Inferior parietal cortex (tissue), 1 donor: ENCODE measurements at regions not wholly inside any gene's neighbourhood (a gene's known extent, or its start where the extent isn't known, plus 50 kb on each side); places are given as distances from the start of the nearest gene placed in this dataset.

ENCODE experiments used
- DNase-seq: peaks from one replicate; pipeline ENCODE4 v3.0.0-alpha.2; 2016; ENCODE audit errors: extremely low spot score

DNA sequence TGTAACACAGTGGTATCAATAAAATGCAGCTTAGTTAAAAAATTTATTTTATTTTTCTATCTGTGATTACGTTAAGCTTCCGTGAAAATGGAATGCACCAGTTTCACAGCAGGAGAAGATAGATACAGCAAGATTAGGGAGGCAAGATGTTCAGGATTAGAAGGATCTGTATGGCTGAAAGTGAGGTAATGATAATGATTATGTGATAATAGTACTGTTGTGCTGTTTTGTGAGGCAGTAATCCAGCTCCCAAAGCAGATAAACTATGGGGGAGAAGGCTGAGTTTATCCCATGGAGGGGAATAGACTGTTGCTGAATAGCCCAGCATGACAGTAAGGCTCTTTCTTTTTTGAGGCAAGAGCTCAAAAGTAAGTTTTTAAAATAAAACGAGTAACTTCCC lies 216.1 kb upstream of the PRPS1L1 start:
- DNase-seq, result no peak

DNA sequence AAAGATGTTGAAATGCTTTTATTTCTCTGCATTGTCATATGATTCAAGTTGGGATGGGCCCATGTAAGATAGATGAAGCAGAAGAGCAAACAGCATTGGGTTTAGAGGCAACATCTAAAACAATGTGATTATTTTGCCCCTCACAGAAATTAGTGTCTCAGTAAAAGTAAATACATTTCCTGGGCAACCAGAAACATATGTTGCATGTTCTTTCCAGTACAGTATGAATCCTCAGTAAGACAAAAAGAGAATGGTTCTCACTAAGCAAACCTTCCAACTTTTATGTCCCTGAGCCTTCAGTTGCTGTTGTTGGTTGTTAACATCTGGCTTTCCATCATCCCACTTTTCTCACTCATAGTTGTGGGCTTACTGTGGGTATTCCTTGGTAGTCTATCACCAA lies 222.5 kb upstream of the PRPS1L1 start:
- DNase-seq, result no peak

DNA sequence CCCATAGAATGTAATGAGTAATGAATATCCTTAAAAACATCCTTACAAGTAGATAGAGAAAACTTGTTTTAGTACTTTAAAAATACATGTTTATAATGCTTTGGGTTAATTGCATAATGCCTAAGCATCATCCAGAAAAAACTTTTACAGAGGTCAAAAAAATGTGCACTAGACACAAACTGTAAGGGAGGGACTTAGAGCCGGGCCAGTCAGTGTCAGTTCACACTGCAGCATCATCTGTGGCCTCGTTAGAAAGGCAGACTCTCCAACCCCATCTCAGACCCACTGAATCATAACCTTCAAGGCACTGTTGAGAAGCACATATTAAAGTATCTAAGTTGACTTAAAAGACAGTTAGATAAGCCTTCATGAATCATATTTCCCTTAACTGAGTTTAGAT lies 230.1 kb upstream of the PRPS1L1 start:
- DNase-seq, result no peak

DNA sequence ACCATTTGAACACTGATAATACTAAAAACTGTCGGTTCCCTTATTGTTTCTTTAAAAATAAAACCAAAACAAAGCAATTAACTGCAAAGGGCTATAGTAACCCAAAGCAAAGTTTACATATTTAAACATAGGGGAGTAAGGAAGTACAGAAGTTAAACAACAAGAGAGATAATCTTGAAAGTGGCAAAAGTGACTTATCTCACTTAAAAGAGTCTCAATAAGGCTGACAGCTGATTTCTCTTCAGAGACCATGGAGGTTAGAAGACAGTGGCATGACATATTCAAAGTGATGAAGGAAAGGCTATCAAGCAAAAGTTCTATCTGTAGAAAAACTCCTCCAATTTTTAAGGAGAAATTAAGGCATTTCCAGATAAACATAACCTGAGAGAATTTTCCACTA lies 233.5 kb upstream of the HDAC9 start:
- DNase-seq, result no peak

DNA sequence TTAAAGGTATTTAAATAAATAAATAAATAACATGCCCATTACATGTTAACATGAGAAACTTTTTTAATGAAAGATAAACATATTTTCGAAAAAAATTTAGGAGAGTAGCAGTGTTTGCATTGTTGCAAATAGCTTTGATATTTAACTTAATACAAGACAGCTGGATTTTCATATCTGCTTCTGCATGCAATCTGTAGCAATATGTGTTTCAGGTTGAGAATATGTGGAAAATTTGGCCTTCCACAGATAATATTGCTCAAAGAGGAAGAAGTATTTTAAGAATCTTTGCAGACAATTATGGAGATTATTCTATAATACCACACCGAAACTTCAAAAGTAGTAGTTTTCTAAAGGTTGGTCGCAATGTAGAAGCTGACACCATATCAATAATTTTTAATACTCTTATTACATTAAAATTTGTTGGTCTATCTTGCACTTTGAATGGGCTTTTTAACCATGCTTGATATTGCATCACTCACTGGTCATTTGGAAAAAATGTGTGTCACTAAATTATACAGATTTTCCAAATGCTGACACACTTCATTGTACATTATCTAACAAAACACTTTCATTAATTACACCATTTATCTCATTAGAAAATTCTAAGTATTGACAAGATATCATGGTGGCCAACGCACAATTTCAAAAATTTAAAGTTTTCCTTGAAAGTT lies 229.8 kb upstream of the HDAC9 start:
- DNase-seq, result no peak

DNA sequence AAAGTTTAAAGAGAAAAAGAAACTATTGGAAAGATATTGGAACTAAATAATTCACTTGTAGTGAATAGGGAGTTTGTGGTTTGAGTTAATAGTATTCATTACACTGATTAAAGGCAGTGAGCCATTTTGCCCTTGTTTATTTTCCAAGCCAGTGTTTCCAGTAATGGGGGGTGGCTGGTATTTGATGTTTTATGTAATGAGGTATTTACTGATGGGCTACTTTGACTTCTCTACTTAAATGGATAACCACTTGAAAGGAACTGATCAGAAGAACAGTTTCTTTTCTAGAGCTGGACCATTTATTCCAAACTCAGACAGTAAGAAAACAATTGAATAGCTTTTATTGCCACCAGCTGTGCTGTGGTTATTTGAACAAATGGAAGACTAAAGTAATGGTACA lies 227.0 kb upstream of the HDAC9 start:
- no peak for DNase-seq

DNA sequence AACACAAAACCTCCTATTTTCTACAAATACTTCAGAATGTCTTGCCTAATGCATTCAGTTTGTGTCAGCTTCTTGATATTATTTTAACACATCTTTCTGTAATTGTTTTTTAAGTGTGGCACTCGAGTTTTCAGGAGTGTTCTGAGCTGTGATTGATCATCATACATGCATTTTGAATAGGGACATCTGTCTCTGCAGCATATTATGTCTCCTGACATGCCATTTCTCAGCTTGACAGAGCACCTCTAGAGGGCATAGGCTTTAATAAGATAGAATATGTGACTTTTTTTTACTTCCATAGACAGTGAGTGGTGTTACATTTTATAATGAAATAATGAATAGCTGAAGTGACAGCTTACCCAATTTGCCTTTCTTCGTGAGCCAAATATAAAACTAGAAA lies 219.2 kb upstream of the HDAC9 start:
- DNase-seq, result no peak

DNA sequence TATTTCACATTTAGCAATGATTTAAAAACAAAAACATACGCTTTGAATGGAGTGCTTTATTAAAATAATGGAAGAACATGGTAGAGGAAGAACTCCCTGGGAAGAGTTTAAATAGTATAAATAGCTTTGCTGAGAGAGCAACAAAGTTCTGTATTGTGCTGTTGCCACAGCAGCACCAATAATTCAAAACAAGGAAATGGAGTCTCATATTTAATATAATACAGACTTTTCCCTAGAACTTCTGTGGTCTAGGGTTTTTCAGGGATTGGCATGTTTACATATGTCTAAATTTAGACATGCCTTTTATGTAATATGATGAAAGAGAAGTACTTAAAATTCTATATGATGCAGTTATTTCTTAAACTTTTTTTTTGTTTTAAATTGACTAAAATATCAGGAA lies 217.2 kb upstream of the HDAC9 start:
- no peak for DNase-seq

DNA sequence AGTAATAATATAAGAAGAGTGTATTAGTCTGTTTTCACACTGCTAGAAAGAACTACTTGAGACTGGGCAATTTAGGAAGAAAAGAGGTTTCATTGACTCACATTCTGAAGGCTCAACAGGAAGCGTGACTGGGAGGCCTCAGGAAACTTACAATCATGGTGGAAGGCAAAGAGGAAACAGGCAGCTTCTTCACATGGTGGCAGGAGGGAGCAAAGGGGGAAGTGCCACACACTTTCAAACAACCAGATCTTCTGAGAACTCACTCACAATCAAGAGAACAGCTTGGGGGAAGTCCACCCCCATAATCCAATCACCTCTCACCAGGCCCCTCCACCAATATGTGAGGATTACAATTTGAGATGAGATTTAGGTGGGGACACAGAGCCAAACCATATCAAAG lies 212.5 kb upstream of the HDAC9 start:
- no peak for DNase-seq

DNA sequence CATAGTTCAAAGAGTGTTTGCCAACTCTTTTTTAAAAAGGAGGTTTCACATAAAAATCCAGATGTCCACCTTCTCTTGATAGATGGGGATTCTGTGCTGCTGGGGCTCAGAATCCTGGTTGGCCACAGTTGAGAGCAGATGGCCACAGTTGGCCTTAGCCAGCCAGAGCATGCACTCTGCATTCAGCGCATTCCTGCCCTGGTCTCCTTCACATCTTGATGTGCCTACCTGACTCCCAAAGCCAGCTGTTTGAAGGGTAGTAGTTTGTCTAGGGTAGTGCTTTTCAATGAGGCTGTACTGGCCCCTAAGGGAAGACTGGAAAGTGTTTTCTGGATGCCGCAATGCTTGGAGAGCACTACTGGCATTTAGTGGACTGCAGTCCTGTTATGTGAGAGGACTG lies 208.1 kb upstream of the HDAC9 start:
- no peak for DNase-seq

DNA sequence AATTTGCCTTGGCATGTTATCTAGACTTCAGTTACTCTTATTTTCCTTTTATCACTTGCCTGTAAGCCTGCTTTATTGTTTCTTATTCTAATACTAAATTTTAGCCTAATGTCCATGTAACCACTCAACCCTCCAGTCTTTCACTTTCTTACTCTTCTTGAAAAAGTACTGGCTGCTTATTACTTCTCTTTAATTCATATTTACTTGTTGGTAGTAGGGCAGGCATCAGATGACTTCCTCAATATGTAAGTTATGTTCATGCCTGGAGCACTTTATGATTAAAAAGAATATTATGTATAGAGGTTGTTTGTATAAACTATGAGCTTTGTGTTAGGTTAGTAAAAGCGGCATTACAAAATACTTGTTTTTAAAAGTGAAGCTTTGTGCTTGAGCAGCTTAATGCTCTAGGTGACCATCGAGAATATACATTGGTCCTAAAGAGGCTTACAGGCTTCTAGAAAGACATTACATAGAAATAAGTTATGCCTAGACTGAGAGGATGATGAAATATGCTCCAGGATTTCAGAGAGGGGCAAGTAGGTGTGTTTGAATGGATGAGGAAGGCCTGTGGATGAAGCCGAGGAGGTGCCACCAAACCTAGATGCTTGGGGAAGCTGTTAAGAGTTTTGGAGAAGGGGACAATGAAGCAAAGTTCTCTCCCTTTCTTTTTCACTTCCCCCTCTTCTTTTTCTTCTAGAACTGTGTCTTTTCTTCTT lies 207.1 kb upstream of the HDAC9 start:
- DNase-seq, result no peak

DNA sequence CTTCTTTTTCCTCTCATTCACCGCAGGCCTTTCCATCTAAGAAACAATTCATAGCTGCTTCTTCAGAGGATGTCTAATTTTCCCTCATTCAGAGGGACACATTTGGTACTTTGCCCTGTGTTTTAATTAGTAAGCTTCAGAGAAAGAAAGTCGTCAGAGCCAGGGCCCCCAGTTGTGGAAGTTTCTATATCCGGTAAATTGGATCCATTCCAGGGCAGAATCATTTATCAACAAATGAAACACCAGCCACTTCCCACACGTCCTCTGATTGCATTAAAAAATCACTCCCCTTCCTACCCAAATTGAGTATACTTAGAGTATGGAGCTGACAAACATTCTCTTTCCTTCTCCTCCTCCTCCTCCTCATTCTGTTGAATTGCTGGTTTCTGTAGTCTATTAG lies 205.8 kb upstream of the HDAC9 start:
- DNase-seq, result no peak

DNA sequence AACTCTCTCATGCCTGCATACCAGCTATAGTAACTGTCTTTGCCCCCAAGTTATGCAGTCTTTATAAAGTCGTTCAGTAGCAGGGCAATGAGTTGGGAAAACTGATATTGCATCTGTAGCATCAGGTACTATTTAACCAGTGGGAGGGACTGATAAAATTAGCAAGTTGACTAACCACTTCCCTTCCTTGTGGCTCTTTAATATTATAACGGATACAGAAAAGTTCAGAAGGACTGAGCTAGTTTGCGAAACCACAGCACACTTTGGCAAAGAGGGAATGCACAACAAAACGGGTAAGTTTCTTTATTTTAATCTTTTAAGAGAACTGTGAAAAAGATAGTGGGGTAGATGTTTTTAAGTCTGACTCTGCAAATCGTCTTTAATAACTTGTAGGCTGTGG lies 205.3 kb upstream of the HDAC9 start:
- DNase-seq, result no peak

DNA sequence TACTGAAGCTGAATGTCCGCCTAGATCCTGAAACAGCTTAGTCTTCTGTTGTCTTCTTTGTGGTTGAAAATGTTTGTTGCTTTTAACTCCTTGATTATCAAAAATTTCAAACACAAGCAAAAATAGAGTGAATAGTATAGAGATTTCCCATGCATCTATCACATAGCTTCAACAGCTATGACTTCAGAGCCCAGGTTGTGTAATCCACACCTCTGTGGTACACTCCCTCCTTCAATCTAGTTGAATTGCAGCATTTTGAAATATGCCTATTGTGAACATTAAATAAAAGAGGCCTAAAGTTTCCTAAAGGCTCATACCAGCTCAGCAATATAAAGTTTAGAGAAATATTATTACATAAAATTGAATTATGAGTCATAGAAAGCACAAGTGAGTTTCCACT lies 204.7 kb upstream of the HDAC9 start:
- no peak for DNase-seq

DNA sequence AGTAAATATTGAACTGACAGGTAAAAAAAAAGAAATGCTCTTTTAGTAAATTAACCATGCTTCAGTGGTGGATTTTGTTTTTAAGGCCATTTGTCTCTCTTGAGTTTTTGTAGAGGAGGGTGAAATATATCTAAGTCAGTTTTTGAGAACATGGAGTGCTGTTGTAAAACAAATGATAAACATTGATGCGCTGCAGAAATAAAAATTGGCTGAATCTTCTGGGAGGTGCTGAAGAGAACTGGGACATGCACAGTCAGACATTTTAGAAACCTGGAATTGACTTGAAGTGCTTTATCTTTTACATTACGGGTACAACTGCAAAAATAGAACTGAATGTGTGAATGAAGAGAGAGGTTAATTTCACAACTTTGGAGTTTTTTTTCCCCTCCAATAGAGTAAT lies 203.0 kb upstream of the HDAC9 start:
- DNase-seq, result peak; percentile 14

DNA sequence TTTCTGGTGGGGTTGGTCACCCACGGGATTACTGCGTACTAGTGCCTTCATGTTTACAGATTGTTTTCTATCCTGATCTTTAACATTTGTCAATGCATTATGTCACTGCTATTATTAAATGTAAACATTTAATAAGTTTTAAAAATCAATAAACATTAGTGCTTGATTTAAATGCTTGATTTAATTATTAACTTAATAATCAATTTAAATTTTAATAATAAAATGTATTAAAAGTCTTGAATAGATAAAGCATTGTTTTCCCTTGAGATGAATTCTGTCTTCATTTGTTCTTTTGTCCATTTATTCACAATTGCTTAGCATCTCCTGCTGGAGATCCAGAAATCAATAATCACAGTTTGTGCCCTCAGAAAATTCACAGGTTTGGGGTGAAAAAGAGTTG lies 201.8 kb upstream of the HDAC9 start:
- no peak for DNase-seq

DNA sequence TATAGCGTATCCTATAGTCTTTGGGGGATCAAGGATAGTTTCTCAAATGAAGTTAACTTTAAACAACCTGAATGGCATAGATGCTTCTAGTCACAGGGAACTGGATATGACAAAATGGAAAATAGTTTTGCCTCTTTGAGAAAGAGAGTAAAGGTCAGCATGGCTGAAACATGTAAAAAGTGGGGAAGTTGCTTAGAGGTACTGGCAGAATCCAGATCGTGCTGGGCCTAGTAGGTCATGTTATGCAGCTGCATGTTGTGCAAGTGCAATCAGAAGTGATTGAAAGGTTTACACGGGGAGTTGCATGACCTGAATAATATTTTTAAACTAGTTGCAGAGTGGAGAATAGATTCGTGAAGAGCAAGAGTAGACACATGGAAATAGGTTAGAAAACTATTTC lies 201.1 kb upstream of the HDAC9 start:
- DNase-seq, result no peak

DNA sequence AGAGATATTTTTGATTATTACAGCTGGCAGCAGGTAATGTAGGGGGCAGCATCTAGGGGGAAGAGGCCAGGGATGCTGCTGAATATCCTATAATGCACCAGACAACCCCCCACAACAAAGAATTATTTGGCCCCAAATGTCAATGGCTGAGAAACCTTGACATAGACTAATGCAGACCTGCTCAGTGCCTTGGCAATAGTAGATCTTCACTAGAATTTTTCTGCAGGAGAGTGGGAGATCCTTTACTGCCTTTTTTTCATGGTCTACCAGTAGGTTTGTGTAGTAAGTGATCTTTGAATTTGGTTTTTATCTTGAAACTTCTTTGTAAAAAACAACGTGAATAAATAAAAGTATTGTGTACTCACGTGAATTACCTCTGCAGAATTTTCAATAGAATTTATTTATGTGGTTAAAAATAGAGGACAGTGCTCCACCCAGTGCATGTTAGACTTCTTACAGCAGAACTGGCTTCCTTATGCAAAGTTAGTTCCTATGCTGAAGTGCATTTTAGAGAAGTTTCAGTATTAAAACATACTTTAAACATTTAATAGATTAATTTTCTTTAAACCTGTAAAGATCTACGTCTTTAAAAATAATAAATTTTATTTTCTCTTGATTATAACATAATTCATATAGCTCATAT lies 199.6 kb upstream of the HDAC9 start:
- no peak for DNase-seq

DNA sequence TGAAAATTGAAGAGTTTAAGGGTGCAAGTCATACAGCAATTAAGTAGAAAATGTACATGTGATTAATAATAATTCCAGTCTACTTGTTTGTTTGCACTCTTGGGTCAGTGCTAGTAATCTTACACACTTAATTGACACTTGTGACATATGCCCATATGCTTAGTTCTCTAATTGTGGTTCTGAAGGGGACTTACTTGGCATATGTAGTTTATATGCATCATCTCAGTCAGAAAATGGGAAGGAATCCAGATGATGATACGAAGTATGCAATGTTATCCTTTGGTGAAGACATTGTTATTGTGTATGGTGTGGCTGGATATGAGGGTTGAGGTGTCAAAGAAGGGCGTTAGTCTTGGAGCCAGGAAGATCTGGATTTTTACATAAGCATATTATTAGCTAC lies 193.5 kb upstream of the HDAC9 start:
- no peak for DNase-seq

DNA sequence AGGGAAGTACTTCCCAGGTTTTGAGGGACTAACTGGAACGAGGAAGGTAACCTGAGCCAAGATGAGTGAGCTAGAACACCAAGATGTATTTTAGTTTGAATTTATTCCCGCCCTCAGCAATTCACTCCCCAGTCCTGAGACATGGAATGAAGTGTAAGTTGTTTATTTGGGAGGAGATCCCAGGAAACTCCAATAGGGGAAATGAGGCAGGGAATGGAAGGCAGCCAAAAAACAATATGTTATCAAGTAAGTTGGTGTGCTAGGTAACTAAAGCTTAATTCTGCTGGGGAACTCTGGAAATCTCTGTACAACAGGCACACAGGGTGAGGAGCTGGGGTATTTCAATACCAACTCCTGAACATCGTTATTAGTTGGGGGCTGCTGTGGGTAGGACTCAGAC lies 189.7 kb upstream of the HDAC9 start:
- no peak for DNase-seq

DNA sequence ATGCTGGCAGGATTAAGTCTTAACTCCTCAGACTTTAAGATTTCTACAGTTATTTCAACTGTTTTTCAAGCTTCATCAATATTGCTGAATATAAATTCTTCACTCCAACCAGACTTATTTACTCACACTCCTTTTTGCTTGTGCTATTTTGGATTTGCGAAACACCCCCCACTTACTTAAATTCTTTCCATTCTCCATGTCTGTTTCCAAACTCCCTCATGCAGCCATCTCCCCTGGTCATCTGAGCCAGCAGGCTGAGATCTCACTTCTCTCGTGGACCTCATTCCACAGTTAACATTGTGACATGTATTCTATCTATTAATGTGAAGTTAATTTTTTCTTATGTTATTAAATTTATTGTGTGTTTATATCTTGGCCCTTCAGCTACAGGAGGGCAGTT lies 188.9 kb upstream of the HDAC9 start:
- no peak for DNase-seq

DNA sequence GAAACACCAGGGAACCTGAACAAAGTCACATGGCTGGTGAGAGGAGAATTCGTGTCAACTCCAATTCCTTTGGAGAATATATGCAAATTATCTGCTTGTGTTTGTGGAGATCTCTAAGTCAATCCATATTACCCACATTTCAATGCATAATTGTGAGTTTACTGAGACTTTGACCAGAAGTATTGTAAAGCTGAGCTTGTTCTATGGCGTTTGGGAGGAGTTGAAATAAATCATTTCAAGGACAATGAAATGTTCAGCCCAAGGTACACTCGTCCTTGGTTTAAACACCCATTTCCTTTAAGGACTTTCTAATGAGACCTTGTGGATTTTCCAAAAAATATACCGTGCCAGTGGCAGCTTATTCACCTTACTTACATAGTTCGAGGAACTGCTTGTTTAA lies 186.6 kb upstream of the HDAC9 start:
- DNase-seq, result no peak

DNA sequence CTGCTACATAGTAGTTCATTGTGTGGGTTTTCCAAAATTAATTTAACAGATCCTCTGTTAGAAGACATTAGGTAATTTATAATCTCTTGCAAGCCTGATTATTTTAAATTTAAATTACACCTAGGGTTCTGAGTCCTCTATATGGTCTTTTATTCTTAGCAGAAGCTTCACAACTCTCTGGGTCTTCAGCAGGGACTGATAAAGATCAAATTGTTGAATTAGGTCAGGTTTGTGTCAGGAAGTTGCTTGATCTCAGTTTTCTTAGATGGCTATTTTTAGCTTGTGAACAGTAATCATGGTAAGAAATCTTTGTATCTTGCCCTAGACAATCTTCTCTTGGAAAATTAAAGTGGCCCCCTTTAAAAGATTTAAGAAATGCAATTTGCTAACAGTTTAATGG lies 183.1 kb upstream of the HDAC9 start:
- no peak for DNase-seq
